ENCODE measurements at regions not wholly inside any gene's neighbourhood (a gene's known extent, or its start where the extent isn't known, plus 50 kb on each side); places are given as distances from the start of the nearest gene placed in this dataset.
"Not testable (repeated sequence)": the region's sequence is repeated elsewhere in the genome, so short reads cannot be mapped to it uniquely, and the experiment has no call there.

DNA sequence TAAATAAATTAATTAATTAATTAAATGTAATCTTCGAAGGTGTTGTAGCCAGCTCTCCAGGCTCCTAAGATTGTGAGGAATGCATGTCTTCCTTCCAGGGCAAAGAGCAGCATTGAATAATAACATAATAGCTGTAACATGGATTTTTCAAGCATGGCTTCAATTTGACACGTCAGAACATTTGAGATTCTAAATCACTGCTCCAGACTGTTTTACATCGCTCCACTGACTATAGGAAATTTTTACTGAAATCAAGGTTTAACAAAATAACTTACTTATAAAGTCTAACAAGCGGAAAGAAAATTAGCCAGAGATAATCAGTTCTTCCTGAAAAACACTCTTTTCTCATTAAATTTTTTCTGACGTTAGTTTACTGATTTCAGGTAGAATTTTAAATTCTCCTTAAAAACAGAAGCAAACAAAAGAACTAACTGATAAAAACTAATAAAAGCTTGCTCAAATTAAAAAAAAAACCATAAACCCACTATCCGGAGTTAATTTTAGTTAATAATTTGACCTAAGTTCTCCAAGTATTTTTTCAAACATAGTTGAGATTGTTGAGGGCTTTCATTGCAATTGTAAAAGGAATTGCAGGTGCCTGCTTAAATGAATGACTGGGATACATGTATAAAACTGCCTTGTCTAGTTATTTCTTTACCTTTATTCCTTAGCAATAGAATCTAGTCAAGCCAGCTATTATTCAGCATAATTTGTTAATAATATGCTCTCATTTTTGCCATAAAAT lies 51.2 kb upstream of the SGCE start:
- WGBS (ENCODE audit: insufficient coverage, insufficient replicate concordance, low lambda C conversion rate, missing lambda C conversion rate): 68% methylated on average over 6 of the region's 6 CpGs
- no peak overlapping the region for H3K27ac ChIP-seq (ENCODE audit: control insufficient read depth, insufficient read depth)
- H3K4me3 ChIP-seq: no peak overlapping the region
- POLR2A ChIA-PET: no interaction called here
- no peak for ATAC-seq
- CTCF ChIA-PET: no interaction called here
- no peaks in the 10 kb centered on the region for H3K4me1 ChIP-seq (ENCODE audit: control insufficient read depth, insufficient read depth, low read length)
- H3K36me3 ChIP-seq (ENCODE audit: control insufficient read depth in 2 of 2, insufficient read depth in 2 of 2, low read length in 1 of 2): no peaks in the 10 kb centered on the region
- intact Hi-C loops (cut with micrococcal nuclease; ENCODE audit: unreplicated experiment) (no loop called here), in situ Hi-C loops (cut with MboI) (no loop called here)
- no peak overlapping the region for H2AFZ ChIP-seq (ENCODE audit: control insufficient read depth, low read depth, low read length)
- TF ChIP-seq ATF7 (IDR thresholded peaks at IDR 0.05; ENCODE audit: low read depth): no peak
- TF ChIP-seq IKZF2 (IDR thresholded peaks at IDR 0.05): no peak
- no peak for FAIRE-seq
- SMC1A ChIA-PET (ENCODE audit: uncharacterized antibody, unreplicated experiment): interaction anchor here (0.6 to 0.7 kb wide), 2 partner anchors 192 to 791 kb away, joined by 3 read pairs; no protein-coding TSS in a partner anchor
- no TSS peak for BruUV-seq (replicated peaks)
- no peak overlapping the region for H3K9ac ChIP-seq (ENCODE audit: control insufficient read depth, insufficient read depth, low read length)
- no peaks in the 10 kb centered on the region for H3K79me2 ChIP-seq (ENCODE audit: control insufficient read depth, insufficient read depth, low read length)
- RAD21 ChIA-PET (ENCODE audit: unreplicated experiment): no interaction called here
- no peak for DNase-seq (ENCODE audit: low read depth, low spot score)
- H4K20me1 ChIP-seq (ENCODE audit: control insufficient read depth, insufficient read depth): no peaks in the 10 kb centered on the region
- H3K9me3 ChIP-seq (replicated peaks; ENCODE audit: control insufficient read depth, insufficient read depth, low read length): no peaks in the 10 kb centered on the region
- H3K27me3 ChIP-seq (replicated peaks in 1 of 2; ENCODE audit: control insufficient read depth in 2 of 2, insufficient read depth in 2 of 2, low read length in 1 of 2): no peaks in the 10 kb centered on the region
- no peak overlapping the region for H3K4me2 ChIP-seq (ENCODE audit: control insufficient read depth, insufficient read depth)

DNA sequence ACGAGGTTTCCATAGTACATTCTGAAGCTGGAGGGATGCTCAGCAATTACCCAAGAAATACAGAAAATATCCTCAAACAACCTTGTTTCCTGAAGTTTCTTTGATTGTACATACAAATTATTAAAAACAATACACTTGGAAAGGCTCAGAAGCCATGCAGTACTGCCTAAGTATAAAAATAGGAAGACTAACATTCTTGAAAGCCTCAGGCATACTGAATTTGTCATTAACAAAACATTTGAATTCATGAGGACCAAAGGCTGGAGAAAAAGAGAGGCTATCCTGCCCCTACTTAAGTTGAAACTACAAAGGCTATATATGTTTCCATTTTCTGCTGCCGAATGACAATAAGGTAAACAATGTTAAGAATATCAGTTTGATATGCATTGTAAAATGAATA lies 54.3 kb upstream of the SGCE start:
- Histone ChIP-seq H3K9me3 (replicated peaks; ENCODE audit: control insufficient read depth, insufficient read depth, low read length) (no peaks in the 10 kb centered on the region), H3K4me1 (ENCODE audit: control insufficient read depth, insufficient read depth, low read length) (no peaks in the 10 kb centered on the region), H3K27ac (ENCODE audit: control insufficient read depth, insufficient read depth) (no peak overlapping the region), H2AFZ (ENCODE audit: control insufficient read depth, low read depth, low read length) (no peak overlapping the region), H3K36me3 (ENCODE audit: control insufficient read depth in 2 of 2, insufficient read depth in 2 of 2, low read length in 1 of 2) (no peaks in the 10 kb centered on the region), H3K79me2 (ENCODE audit: control insufficient read depth, insufficient read depth, low read length) (no peaks in the 10 kb centered on the region), H4K20me1 (ENCODE audit: control insufficient read depth, insufficient read depth) (no peaks in the 10 kb centered on the region), H3K9ac (ENCODE audit: control insufficient read depth, insufficient read depth, low read length) (no peak overlapping the region), H3K4me2 (ENCODE audit: control insufficient read depth, insufficient read depth) (no peak overlapping the region), H3K4me3 (no peak overlapping the region), H3K27me3 (replicated peaks in 1 of 2; ENCODE audit: control insufficient read depth in 2 of 2, insufficient read depth in 2 of 2, low read length in 1 of 2) (no peaks in the 10 kb centered on the region)
- no TSS peak for BruUV-seq (replicated peaks)
- ChIA-PET CTCF (no interaction called here), RAD21 (ENCODE audit: unreplicated experiment) (no interaction called here), SMC1A (ENCODE audit: uncharacterized antibody, unreplicated experiment) (no interaction called here), POLR2A (no interaction called here)
- WGBS (ENCODE audit: insufficient coverage, insufficient replicate concordance, low lambda C conversion rate, missing lambda C conversion rate): 23% methylated on average over 2 of the region's 2 CpGs
- in situ Hi-C loops (cut with MboI) (no loop called here), intact Hi-C loops (cut with micrococcal nuclease; ENCODE audit: unreplicated experiment) (no loop called here)
- DNase-seq (ENCODE audit: low read depth, low spot score) (no peak), FAIRE-seq (no peak), ATAC-seq (no peak)
- TF ChIP-seq BCL11A (IDR thresholded peaks at IDR 0.05; ENCODE audit: low read depth, low read length) (no peak), SUPT20H (IDR thresholded peaks at IDR 0.05; ENCODE audit: borderline replicate concordance, control insufficient read depth, low read depth, low read length) (no peak), YBX1 (IDR thresholded peaks at IDR 0.05) (no peak)

DNA sequence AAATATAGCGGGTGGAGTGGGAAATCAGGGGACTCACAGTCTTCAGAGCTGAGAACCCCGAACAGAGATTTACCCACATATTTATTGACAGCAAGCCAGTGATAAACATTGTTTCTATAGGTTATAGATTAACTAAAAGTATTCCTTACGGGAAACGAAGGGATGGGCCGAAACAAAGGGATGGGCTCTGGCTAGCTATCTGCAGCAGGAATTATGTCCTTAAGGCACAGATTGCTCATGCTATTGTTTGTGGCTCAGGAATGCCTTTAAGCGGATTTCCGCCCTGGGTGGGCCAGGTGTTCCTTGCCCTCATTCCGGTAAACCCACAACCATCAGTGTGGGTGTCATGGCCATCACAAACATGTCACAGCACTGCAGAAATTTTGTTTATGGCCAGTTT lies 66.4 kb upstream of the SGCE start:
- DNase-seq (ENCODE audit: low read depth, low spot score); ATAC-seq; in situ Hi-C loops (cut with MboI); intact Hi-C loops (cut with micrococcal nuclease; ENCODE audit: unreplicated experiment); CTCF ChIA-PET; H3K4me3 ChIP-seq; RAD21 ChIA-PET (ENCODE audit: unreplicated experiment); BruUV-seq (replicated peaks); H3K9ac ChIP-seq (ENCODE audit: control insufficient read depth, insufficient read depth, low read length); H3K79me2 ChIP-seq (ENCODE audit: control insufficient read depth, insufficient read depth, low read length); H3K36me3 ChIP-seq (ENCODE audit: control insufficient read depth in 2 of 2, insufficient read depth in 2 of 2, low read length in 1 of 2); H3K27ac ChIP-seq (ENCODE audit: control insufficient read depth, insufficient read depth); H2AFZ ChIP-seq (ENCODE audit: control insufficient read depth, low read depth, low read length); H3K27me3 ChIP-seq (replicated peaks in 1 of 2; ENCODE audit: control insufficient read depth in 2 of 2, insufficient read depth in 2 of 2, low read length in 1 of 2); H4K20me1 ChIP-seq (ENCODE audit: control insufficient read depth, insufficient read depth); H3K9me3 ChIP-seq (replicated peaks; ENCODE audit: control insufficient read depth, insufficient read depth, low read length); FAIRE-seq; POLR2A ChIA-PET; H3K4me1 ChIP-seq (ENCODE audit: control insufficient read depth, insufficient read depth, low read length); H3K4me2 ChIP-seq (ENCODE audit: control insufficient read depth, insufficient read depth): not testable (repeated sequence)
- 69% methylated on average over 8 of the region's 8 CpGs for WGBS (ENCODE audit: insufficient coverage, insufficient replicate concordance, low lambda C conversion rate, missing lambda C conversion rate)
- SMC1A ChIA-PET (ENCODE audit: uncharacterized antibody, unreplicated experiment): interaction anchor here (0.9 kb wide), 1 partner anchor 273 kb away, joined by 3 read pairs; no protein-coding TSS in a partner anchor

Measured in GM12878 (cell line).